ENCODE measurements at regions not wholly inside any gene's neighbourhood (a gene's known extent, or its start where the extent isn't known, plus 50 kb on each side); places are given as distances from the start of the nearest gene placed in this dataset.

DNA sequence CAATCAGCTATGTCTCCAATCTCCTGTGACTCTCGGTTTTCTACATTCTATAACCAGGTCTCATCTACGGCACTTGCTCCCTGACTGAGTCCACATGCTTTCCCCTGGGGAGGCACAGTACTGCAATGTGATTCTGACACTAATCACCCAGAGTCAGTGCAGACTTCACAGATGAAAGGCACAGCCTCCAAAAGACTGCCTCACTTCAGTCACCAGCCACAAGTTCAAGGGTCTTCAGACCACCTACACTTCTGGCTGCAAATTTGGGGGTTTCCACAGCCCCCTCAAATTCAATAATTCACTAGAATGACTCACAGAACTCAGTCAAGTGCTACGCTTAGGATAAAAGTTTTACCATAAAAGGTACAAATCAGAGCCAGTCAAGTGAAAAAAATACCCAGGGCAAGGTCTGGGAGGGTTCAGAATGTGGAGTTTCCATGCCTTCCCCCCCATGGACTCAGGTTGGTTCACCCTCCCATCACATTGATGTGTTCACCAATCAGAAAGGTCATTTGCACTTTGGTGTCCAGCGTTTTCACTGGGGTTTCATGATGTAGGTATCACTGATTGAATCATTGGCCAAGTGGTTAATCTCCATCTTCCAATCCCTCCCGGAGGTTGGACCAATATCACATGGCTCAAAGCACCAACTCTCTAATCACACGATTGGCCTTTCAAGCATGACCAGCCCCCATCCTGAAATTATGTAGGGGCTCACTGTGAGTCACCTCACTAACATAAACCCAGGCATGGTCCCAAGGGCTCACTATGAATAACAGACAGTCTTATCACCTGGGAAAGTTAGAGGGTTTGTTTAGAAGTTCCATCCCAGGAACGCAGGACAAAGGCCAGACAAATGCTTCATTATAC lies 182.9 kb upstream of the CAMK1G start:
- H3K4me3 ChIP-seq: no peak overlapping the region
- no peaks in the 10 kb centered on the region for H3K9me3 ChIP-seq
- DNase-seq (ENCODE audit: low spot score in 2 of 2): no peak
- H3K36me3 ChIP-seq (replicated peaks): no peaks in the 10 kb centered on the region
- H3K4me1 ChIP-seq: peaks cover 61% of the 10 kb centered on the region
- in situ Hi-C loops (cut with MboI; ENCODE audit: low sequenced_read_pairs): no loop called here
- H3K27me3 ChIP-seq (ENCODE audit: low read depth): no peaks in the 10 kb centered on the region

DNA sequence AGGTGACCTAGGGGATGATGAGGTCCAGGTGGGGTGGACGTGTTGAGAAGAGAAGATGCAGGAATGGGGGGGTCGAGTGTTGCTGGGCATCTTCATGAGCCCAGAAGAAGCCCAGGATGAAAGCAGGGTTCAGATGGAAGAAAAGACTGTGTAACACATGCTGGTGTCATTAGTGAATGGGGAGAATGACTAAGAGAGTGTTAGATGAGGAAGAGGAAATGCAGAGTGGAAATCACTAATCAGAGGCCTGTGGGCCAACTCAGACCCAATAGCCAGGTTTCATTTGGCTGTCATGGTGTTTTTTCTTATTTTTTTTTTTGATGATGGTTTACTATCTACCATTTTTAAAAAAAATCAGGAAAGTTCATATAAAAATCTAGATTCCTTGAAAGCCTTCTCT lies 180.8 kb upstream of the CAMK1G start:
- peaks cover 44% of the 10 kb centered on the region for H3K4me1 ChIP-seq

GRCh38 chr1:209403921-209404320 lies 179.6 kb upstream of the CAMK1G start:
- no peaks in the 10 kb centered on the region for H3K9me3 ChIP-seq
- H3K4me1 ChIP-seq: peaks cover 35% of the 10 kb centered on the region
- no peak overlapping the region for H3K4me3 ChIP-seq
- in situ Hi-C loops (cut with MboI; ENCODE audit: low sequenced_read_pairs): no loop called here
- H3K27me3 ChIP-seq (ENCODE audit: low read depth): no peaks in the 10 kb centered on the region
- no peak for DNase-seq (ENCODE audit: low spot score in 2 of 2)
- H3K36me3 ChIP-seq (replicated peaks): no peaks in the 10 kb centered on the region

More for the DNA sequence above, 180.8 kb upstream of the CAMK1G start:
- no peaks in the 10 kb centered on the region for H3K27me3 ChIP-seq (ENCODE audit: low read depth)
- DNase-seq (ENCODE audit: low spot score in 2 of 2): no peak
- H3K9me3 ChIP-seq: no peaks in the 10 kb centered on the region
- no peaks in the 10 kb centered on the region for H3K36me3 ChIP-seq (replicated peaks)
- no peak overlapping the region for H3K4me3 ChIP-seq
- in situ Hi-C loops (cut with MboI; ENCODE audit: low sequenced_read_pairs): no loop called here

GRCh38 chr1:209404577-209404976 lies 178.9 kb upstream of the CAMK1G start:
- Histone ChIP-seq H3K4me3 (no peak overlapping the region), H3K27me3 (ENCODE audit: low read depth) (no peaks in the 10 kb centered on the region), H3K4me1 (peaks cover 28% of the 10 kb centered on the region), H3K36me3 (replicated peaks) (no peaks in the 10 kb centered on the region), H3K9me3 (no peaks in the 10 kb centered on the region)
- in situ Hi-C loops (cut with MboI; ENCODE audit: low sequenced_read_pairs): no loop called here
- DNase-seq (ENCODE audit: low spot score in 2 of 2): peak; percentile 70 to 74

DNA sequence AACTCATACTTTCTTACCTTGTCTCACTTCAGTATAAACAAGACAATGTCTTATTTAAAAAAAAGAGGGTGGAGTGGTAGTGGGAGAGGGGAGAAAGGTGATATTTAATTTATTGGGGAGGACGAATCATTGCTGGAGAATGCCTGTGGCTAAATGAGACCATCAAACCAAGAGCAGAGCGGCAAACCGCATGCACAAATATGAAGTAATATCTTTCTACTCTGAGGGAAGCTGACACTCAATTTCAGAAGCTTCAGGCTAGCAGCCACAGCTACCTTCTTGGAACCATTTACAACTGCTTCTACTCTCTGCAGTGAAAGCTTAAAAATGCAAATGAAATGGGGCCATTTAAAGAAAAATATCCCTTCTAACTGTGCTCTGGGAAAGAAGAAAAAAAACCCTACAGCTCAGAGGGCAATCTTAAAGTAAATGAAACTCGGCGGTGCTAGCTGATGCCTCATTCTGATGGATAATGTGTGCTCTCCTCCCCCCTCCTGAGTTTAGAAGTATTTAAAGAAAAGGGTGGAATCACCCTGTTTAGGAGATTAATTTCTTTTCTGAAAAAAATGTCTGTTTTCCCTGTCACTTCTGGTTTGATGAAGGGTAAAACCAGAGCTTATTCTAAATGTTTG lies 178.2 kb upstream of the CAMK1G start:
- no peak overlapping the region for H3K4me3 ChIP-seq
- H3K9me3 ChIP-seq: no peaks in the 10 kb centered on the region
- peak in 1 of 2 experiments; percentile 25 for DNase-seq (ENCODE audit: low spot score in 2 of 2)
- H3K36me3 ChIP-seq (replicated peaks): no peaks in the 10 kb centered on the region
- in situ Hi-C loops (cut with MboI; ENCODE audit: low sequenced_read_pairs): no loop called here
- no peaks in the 10 kb centered on the region for H3K27me3 ChIP-seq (ENCODE audit: low read depth)
- peaks cover 22% of the 10 kb centered on the region for H3K4me1 ChIP-seq

GRCh38 chr1:209406168-209406567 lies 177.3 kb upstream of the CAMK1G start:
- H3K36me3 ChIP-seq (replicated peaks): no peaks in the 10 kb centered on the region
- H3K27me3 ChIP-seq (ENCODE audit: low read depth): no peaks in the 10 kb centered on the region
- no peaks in the 10 kb centered on the region for H3K9me3 ChIP-seq
- peaks cover 25% of the 10 kb centered on the region for H3K4me1 ChIP-seq
- in situ Hi-C loops (cut with MboI; ENCODE audit: low sequenced_read_pairs): no loop called here
- no peak overlapping the region for H3K4me3 ChIP-seq
- DNase-seq (ENCODE audit: low spot score in 2 of 2): no peak

DNA sequence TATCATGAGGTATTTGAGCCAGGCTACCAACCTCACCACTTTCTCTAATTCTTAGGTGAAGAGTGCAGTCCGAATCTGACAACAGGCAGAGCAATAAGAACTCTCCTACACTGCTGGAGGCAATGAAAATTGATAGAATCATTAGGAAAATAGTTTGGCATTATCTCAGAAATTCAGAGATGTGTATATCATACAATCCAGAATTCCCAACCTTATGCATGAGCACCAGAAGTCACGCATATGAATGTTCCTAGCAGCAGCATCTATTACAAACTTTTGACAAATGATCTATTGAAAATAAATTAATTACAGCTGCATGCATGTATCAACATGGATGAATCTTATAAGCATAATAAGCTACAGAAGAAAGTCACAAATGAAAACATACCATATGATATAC lies 176.9 kb upstream of the CAMK1G start:
- in situ Hi-C loops (cut with MboI; ENCODE audit: low sequenced_read_pairs): no loop called here
- no peak for DNase-seq (ENCODE audit: low spot score in 2 of 2)
- Histone ChIP-seq H3K4me3 (no peak overlapping the region), H3K4me1 (peaks cover 29% of the 10 kb centered on the region), H3K9me3 (no peaks in the 10 kb centered on the region), H3K27me3 (ENCODE audit: low read depth) (no peaks in the 10 kb centered on the region), H3K36me3 (replicated peaks) (no peaks in the 10 kb centered on the region)

GRCh38 chr1:209409780-209410179 lies 173.7 kb upstream of the CAMK1G start:
- Histone ChIP-seq H3K4me1 (peaks cover 24% of the 10 kb centered on the region), H3K36me3 (replicated peaks) (no peaks in the 10 kb centered on the region), H3K27me3 (ENCODE audit: low read depth) (no peaks in the 10 kb centered on the region), H3K9me3 (no peaks in the 10 kb centered on the region), H3K4me3 (no peak overlapping the region)
- in situ Hi-C loops (cut with MboI; ENCODE audit: low sequenced_read_pairs): no loop called here
- DNase-seq (ENCODE audit: low spot score in 2 of 2): no peak

DNA sequence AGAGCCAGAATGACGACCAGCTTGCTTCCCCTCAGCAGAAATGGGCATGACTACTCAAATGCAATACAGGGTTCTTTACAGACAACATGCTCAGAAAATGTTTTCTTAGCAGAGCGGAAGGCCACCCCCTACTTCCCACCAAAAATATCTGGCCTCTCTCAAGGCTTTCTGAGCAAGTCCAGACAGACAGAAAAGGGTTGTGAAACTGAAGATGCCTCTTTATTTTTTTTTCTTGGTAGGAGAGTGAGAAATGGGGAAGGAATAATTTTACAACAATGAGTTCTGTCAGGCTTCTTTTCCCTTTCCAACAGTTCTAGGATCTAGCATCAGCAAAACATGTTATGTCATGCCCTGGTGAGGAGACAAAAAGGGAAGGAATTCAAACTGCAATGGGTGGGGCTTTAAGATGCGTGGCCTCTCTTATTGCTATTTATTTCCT lies 172.0 kb upstream of the CAMK1G start:
- peak; percentile 31 to 51 for DNase-seq (ENCODE audit: low spot score in 2 of 2)
- in situ Hi-C loops (cut with MboI; ENCODE audit: low sequenced_read_pairs): no loop called here
- Histone ChIP-seq H3K36me3 (replicated peaks) (no peaks in the 10 kb centered on the region), H3K4me3 (no peak overlapping the region), H3K4me1 (peaks cover 11% of the 10 kb centered on the region), H3K9me3 (no peaks in the 10 kb centered on the region), H3K27me3 (ENCODE audit: low read depth) (no peaks in the 10 kb centered on the region)

DNA sequence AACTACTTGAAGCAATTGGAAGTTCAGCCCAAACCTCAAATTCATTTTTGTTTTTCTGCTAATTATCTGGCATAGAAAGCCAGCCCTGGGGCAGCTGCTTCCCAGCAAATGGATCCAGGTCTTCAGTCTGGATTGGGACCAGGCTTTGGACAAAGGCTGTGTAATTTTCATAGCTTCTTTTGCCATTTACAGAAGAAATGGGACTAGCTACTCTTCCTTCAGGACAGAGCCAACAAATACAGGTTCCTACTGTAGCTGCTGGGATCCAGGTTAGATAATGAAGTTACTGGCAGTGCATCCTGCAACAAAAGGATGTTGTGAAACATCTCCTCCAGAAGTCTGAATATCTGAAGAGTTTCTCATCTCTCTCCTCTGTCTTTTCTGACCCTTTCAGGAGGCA lies 171.5 kb upstream of the CAMK1G start:
- Histone ChIP-seq H3K9me3 (no peaks in the 10 kb centered on the region), H3K4me1 (peaks cover 11% of the 10 kb centered on the region), H3K27me3 (ENCODE audit: low read depth) (no peaks in the 10 kb centered on the region), H3K4me3 (no peak overlapping the region), H3K36me3 (replicated peaks) (no peaks in the 10 kb centered on the region)
- no peak for DNase-seq (ENCODE audit: low spot score in 2 of 2)
- in situ Hi-C loops (cut with MboI; ENCODE audit: low sequenced_read_pairs): no loop called here

DNA sequence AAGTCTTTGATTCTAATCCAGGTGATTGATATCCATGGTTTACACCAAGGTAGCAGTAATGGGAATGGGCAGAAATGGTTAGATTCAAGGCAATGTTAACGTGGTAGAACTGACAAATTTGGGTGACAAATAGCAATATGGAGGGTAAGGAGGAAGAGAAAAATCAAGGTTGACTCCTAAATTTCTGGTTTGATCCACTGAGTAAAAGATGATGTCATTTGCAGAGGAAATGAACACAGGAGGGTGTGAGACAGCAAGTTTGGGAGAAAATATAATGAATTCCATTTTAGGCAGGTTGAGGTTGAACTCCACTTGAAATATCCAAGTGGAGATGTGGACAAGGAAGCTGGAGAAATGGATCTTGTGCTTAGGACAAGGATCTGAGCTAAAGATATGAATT lies 170.9 kb upstream of the CAMK1G start:
- no peaks in the 10 kb centered on the region for H3K36me3 ChIP-seq (replicated peaks)
- in situ Hi-C loops (cut with MboI; ENCODE audit: low sequenced_read_pairs): no loop called here
- DNase-seq (ENCODE audit: low spot score in 2 of 2): no peak
- peaks cover 11% of the 10 kb centered on the region for H3K4me1 ChIP-seq
- H3K27me3 ChIP-seq (ENCODE audit: low read depth): no peaks in the 10 kb centered on the region
- no peak overlapping the region for H3K4me3 ChIP-seq
- no peaks in the 10 kb centered on the region for H3K9me3 ChIP-seq

DNA sequence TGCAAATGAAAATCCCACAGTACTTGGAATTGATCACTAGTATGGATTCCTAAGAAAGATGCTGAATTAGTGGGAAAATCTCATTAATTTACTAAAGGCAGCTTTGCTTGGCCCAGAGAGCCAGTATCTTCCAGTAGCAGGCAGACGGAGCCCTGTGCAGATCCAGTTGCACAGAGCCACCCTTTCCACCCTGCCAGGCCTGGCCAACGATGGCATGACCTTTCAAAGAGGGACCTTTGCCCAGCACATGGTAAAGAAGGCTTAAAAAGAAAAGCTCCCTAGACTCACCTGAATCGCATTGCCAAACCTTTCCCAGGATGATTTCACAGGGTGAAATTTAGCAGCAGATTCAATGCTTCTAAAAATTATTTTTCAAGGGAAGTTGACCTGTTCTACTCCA lies 170.5 kb upstream of the CAMK1G start:
- Histone ChIP-seq H3K9me3 (no peaks in the 10 kb centered on the region), H3K36me3 (replicated peaks) (no peaks in the 10 kb centered on the region), H3K4me1 (peaks cover 11% of the 10 kb centered on the region), H3K4me3 (no peak overlapping the region), H3K27me3 (ENCODE audit: low read depth) (no peaks in the 10 kb centered on the region)
- no peak for DNase-seq (ENCODE audit: low spot score in 2 of 2)
- in situ Hi-C loops (cut with MboI; ENCODE audit: low sequenced_read_pairs): no loop called here

- in situ Hi-C loops (cut with MboI; ENCODE audit: low sequenced_read_pairs): no loop called here
- no peak for DNase-seq (ENCODE audit: low spot score in 2 of 2)
- H3K36me3 ChIP-seq (replicated peaks): no peaks in the 10 kb centered on the region
- no peak overlapping the region for H3K4me3 ChIP-seq
- peaks cover 11% of the 10 kb centered on the region for H3K4me1 ChIP-seq
- H3K9me3 ChIP-seq: no peaks in the 10 kb centered on the region
- no peaks in the 10 kb centered on the region for H3K27me3 ChIP-seq (ENCODE audit: low read depth)
These were observed 168.6 kb upstream of the CAMK1G start for GRCh38 chr1:209414803-209415329.

GRCh38 chr1:209416039-209416438 lies 167.5 kb upstream of the CAMK1G start:
- no peaks in the 10 kb centered on the region for H3K36me3 ChIP-seq (replicated peaks)
- no peak overlapping the region for H3K4me3 ChIP-seq
- in situ Hi-C loops (cut with MboI; ENCODE audit: low sequenced_read_pairs): no loop called here
- peaks cover 10% of the 10 kb centered on the region for H3K4me1 ChIP-seq
- no peaks in the 10 kb centered on the region for H3K9me3 ChIP-seq
- H3K27me3 ChIP-seq (ENCODE audit: low read depth): no peaks in the 10 kb centered on the region
- DNase-seq (ENCODE audit: low spot score in 2 of 2): no peak
